ENCODE measurements at regions not wholly inside any gene's neighbourhood (a gene's known extent, or its start where the extent isn't known, plus 50 kb on each side); places are given as distances from the start of the nearest gene placed in this dataset.
"Not testable (repeated sequence)": the region's sequence is repeated elsewhere in the genome, so short reads cannot be mapped to it uniquely, and the experiment has no call there.

GRCh38 chr12:47478426-47478825, 227.4 kb downstream of the RPAP3 start:
- no peak for DNase-seq

DNA sequence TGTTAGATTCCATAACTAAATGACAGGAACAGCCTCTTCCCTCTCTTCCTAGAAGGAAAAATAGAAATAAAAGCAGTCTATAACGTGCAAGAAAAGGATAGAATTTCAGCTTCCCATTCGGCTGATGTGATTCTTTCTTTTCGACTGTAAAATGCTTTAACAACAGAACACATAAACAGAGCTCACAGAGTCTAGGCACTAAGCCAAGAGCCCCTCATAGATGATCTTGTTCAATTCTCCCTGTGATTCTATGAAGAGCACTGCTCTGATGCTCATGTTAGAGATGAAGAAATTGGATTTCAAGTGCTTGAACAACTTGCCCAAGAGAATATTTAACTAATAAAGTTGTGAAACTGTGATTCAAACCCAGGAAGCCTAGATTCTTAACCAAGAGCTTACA, 232.7 kb downstream of the RPAP3 start:
- no peak for DNase-seq

- DNase-seq: not testable (repeated sequence)
Measured at GRCh38 chr12:47470349-47470748, 235.5 kb downstream of the RPAP3 start.

GRCh38 chr12:47463918-47464317, 241.9 kb downstream of the RPAP3 start:
- not testable (repeated sequence) for DNase-seq

DNA sequence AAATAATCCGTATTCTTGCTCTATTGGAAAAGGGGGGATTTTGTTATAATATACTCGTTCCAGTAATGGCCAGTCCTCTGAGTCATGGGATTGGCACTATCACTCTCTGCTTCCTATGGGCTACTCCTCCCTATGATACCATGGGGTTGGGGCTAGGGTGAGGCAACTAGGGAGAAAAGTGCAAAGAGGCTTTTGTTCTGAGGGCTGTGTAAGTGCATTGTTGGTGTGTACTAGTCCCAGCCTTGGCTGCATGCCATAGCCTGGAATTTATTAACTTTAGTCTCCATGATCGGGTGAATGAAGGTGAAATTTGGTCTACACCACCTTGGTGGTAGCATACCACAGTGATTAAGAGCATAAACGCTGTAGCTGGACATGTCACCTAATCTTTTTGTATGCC, 247.6 kb downstream of the RPAP3 start:
- DNase-seq: no peak

- DNase-seq: no peak
Measured at GRCh38 chr12:47449797-47450196, 256.0 kb downstream of the RPAP3 start.

- DNase-seq: no peak
Measured at GRCh38 chr12:47442310-47442709, 263.5 kb downstream of the RPAP3 start.

DNA sequence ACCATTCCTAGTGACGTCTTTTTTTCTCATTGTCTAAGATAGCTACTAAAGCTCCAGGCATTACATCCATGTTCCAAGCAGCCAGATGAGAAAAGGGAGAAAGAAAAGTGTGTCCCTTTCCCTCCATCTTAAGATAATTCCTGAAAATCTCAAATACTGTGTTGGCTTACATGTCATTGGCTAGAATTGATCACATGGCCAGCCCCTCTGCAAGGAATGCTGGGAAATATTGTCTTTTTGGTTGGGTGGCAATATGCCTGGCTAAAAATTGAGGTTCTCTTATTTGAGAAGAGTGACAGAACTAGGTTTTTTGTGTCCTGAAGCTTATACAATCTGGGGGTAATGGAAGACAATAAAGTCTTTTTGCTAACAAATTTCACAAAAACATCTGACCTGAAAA, 264.3 kb downstream of the RPAP3 start:
- no peak for DNase-seq

DNA sequence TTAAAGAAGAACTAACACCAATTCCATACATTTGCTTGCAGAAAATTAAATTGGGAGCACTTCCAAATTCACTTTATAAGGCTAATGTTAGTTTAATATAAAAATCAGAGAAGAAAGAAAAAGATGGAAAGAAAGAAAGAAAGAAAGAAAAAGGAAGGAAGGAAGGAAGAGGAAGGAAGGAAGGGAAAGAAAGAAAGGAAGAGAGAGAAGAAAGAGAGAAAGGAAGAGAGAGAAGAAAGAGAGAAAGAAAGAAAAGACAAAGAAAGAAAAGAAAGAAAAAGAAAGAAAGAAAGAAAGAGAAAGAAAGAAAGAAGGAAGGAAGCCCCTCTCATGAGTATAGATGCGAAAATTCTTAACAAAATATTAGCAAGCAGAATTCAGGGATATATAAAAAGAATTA, 267.7 kb downstream of the RPAP3 start:
- no peak for DNase-seq

- DNase-seq: no peak
Measured at GRCh38 chr12:47437570-47437969, 268.3 kb downstream of the RPAP3 start.

DNA sequence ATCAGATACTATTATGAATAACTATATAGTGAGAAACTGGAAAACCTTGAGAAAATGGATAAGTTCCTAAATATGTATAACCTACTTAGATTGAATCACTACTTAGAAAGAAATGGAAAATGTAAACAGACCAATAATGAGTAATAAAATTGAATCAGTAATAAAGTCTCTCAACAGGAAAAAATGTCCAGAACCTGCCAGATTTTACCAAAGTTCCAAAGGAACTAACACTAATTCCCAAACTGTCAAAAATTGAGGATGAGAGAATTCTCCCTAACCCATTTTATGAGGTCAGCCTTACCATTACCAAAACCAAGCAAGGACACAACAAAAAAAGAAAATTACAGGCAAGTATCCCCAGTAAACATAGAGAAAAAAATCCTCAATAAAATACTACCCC, 272.0 kb downstream of the RPAP3 start:
- no peak for DNase-seq

DNA sequence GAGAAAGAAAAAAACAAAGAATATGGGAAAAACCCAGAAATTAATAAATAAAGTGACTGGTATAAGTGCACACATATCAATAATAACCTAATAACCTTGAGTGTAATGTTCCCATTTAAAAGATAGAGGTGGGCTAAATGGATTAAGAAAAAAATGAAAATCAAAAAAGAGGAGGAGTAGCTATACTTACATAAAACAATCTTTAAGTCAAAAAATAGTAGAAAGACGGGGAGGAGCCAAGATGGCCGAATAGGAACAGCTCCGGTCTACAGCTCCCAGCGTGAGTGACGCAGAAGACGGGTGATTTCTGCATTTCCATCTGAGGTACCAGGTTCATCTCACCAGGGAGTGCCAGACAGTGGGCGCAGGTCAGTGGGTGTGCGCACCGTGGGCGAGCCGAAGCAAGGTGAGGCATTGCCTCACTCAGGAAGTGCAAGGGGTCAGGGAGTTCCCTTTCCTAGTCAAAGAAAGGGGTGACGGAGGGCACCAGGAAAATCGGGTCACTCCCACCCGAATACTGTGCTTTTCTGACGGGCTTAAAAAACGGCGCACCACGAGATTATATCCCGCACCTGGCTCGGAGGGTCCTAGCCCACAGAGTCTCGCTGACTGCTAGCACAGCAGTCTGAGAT, 279.0 kb downstream of the RPAP3 start:
- not testable (repeated sequence) for DNase-seq

DNA sequence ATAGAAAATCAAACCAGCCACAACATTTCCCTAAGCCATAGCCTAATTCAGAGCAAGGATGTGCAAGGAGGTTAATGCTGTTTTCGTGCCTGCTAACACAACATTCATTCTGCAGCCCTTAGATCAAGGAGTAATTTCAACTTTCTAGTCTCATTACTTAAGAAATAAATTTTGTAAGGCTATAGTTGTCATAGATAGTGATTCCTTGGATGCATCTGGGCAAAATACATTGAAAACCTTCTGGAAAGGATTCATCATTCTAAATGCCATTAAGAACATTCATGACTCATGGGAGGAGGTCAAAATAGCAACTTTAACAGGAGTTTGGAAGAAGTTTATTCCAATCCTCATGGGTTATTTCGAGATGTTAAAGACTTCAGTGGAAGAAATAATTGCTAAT, 283.2 kb downstream of the RPAP3 start:
- no peak for DNase-seq

GRCh38 chr12:47419497-47419896, 286.3 kb downstream of the RPAP3 start:
- no peak for DNase-seq

DNA sequence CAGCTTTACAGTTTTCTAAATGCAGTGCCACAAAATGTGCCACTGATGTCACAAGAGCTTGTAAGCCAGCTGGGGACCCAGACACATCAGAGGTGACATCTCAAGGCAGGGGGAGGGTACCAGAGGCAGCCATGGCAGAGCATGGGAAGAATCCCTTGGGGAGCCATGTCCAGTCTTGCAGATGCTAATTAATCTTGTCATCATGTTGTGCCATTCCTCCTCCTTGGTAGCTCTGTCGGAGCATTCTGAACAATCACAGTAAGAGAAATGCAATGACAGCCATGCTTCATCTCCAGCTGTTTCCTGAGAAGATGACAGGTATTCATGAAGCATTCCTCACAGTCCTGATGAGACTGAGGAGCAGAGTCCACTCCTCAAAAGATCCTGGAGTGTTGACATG, 287.9 kb downstream of the RPAP3 start:
- no peak for DNase-seq

DNA sequence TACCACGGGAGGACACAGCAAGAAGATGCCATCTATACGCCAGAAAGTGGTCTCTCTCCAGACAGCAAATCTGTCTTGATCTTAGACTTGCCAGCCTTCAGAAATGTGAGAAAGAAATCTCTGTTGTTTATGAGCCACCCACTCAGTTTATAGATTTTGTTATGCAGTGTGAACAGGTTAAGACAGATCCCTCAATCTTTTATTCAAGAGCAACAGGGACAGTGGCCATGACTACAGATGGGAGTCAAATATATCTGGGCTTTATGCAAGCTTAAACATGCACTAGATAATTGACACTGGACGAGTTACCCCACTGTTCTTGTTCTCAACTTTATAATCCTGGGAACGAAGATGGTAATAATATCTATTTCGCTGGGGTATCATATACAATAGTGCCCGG, 288.7 kb downstream of the RPAP3 start:
- no peak for DNase-seq

GRCh38 chr12:47415054-47415453, 290.8 kb downstream of the RPAP3 start:
- DNase-seq: no peak

- no peak for DNase-seq
Measured at GRCh38 chr12:47414511-47414910, 291.3 kb downstream of the RPAP3 start.

DNA sequence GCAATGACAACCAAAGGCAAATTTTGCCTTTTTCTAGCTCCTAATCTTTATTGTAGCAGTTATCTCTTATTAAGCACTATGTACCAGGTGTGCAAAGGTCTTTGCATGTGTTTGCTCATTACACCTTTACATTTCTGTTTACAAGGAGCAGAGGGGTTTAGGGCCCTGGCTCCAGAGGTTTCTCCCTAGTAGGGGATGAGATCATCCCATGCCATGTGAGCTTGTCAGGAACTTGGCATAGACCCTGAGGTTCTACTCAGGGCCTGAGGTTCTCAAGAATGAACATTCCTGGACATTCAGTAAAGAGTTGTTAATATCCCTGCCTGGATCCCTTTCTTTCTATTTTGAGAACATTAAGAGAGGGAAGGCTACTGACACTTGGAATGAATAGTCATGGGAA, 292.0 kb downstream of the RPAP3 start:
- no peak for DNase-seq

GRCh38 chr12:47412601-47413236, 293.1 kb downstream of the RPAP3 start:
- DNase-seq: no peak

DNA sequence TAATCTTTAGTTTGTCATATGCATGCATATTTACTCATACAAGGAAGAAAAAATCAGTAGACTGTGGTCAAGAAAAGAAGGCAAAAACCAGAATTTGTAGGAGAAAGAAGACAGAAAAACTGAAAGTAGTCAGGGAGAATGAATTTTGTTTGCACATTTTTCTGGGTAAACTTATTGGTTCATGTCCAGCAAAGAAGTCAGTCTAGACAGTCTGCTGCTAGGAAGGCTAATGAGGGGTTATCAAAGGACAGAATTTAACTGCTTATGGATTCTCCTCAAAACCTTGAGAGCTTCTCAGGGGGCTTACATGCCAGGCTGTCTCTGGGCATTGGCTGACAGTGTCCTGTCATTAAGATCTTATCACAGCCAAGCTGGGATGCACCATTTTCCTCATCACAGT, 293.9 kb downstream of the RPAP3 start:
- no peak for DNase-seq

DNA sequence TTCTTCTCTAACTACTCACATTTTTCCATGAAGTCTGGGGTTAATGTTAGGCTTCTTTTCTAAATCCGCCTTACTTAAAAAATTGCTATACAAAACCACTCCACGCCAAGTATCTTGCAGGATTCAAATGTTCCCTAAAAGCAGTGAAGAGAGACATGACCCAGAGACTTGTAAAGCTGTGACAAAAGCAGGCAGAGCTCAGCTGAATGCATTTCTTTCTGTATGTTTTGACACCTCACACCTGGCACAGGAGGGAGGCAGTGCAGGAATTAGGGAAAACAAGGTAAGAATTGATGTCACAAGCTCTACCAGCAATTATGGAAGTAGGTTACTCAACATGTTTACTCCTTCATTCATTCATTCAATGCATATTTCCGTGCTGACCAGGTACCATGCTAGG, 295.0 kb downstream of the RPAP3 start:
- no peak for DNase-seq

GRCh38 chr12:47410383-47410782, 295.4 kb downstream of the RPAP3 start:
- no peak for DNase-seq

- DNase-seq: no peak
Measured at GRCh38 chr12:47409310-47409987, 296.4 kb downstream of the RPAP3 start.
